Fibroblast of mammary gland (primary cell): ENCODE measurements at regions not wholly inside any gene's neighbourhood (a gene's known extent, or its start where the extent isn't known, plus 50 kb on each side); places are given as distances from the start of the nearest gene placed in this dataset.

Experiments used
- DNase-seq: peaks from one replicate; pipeline ENCODE4 v3.0.0-alpha.2; 2010; ENCODE audit warnings: low read depth
- H3K4me3 ChIP-seq: 2 replicates; pipeline ENCODE4 v1.5.1; 2011; ENCODE audit warnings: low read depth, mild to moderate bottlenecking, low read length, moderate library complexity; ENCODE audit not compliant: control insufficient read depth
- CTCF ChIP-seq: conservative IDR thresholded peaks from 2 replicates; pipeline ENCODE4 v1.5.1; 2011; ENCODE audit warnings: low read depth, low read length, inconsistent platforms; ENCODE audit not compliant: control insufficient read depth, insufficient read depth

DNA sequence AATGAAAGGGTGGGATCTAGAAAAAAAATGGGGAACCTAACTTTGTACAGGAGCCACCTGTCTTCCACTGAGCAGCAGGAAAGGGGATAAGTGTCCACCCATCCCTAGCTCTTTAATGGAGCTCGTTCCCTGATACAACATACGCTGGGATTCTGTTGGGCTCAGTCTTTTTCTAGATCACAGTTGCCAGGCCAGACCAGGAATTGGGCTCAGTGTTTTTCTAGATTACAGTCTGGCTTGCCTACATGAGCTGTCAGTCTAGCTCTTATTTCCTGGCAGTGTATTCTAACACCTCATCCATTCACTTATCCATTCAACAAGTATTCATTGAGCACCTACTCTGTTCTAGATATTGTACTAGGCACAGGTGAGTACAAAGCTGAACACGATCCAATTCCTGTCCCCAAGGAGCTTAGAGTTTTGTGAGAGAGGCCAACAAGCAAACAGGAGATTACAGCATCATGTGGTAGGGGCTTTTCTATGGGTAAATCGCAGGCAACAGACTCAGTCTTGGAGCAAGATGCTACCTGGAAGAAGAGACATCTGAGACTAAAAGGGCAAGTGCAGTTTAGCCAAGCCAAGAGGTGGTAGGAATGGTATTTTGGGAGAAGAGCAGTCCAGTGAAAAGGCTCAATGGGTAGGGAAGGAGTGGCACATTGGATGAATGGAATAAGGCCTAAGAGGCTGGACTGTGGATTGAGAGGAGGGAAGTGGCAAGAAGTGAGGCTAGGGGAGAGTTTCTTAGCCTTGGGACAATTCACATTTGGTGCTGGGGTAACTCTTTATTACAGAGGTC, 138.0 kb upstream of the HS3ST2 start:
- TF ChIP-seq CTCF: no peak

GRCh38 chr16:22677024-22677830, 136.7 kb upstream of the HS3ST2 start:
- TF ChIP-seq CTCF: no peak
- no peak overlapping the region for H3K4me3 ChIP-seq
- DNase-seq: no peak

More for the DNA sequence above, 138.0 kb upstream of the HS3ST2 start:
- no peak overlapping the region for H3K4me3 ChIP-seq
- DNase-seq: no peak

GRCh38 chr16:22678311-22678710, 135.7 kb upstream of the HS3ST2 start:
- no peak overlapping the region for H3K4me3 ChIP-seq
- DNase-seq: no peak
- no peak for TF ChIP-seq CTCF

DNA sequence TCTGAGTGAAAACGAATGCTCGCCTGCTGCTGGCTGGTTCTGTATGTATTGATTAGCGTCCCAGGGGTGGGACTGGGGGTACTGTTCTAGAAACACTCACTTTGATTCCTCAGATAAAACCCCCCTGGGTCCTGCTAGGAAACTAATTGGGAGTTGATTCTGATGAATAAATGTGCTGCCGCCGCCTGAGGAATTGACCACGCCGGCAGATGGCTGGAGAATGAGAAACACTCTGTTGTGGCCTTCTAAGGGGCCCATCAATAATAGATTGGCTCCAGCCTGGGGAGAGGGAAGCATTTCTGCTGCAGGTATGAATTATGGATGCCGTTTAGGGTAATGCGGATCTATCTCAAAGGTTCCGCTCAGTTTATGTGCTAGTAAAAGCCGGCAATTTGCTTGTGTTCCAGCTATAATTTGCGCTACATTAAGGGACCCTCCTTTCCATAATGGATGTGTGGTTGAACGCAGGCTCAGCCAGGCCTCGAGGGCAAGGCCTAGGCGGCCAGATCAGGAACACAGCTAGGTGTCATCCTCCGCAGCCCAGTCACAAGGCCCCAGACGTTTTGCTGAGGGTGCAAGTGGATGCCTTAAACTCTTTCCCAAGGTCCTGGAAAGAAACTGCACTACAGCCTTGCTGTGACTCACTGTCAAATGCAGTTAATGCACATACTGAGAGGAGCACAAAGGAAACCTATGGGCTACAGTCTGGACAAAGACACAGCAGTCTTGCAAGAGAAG, 132.2 kb upstream of the HS3ST2 start:
- no peak for DNase-seq
- H3K4me3 ChIP-seq: no peak overlapping the region
- TF ChIP-seq CTCF: no peak

DNA sequence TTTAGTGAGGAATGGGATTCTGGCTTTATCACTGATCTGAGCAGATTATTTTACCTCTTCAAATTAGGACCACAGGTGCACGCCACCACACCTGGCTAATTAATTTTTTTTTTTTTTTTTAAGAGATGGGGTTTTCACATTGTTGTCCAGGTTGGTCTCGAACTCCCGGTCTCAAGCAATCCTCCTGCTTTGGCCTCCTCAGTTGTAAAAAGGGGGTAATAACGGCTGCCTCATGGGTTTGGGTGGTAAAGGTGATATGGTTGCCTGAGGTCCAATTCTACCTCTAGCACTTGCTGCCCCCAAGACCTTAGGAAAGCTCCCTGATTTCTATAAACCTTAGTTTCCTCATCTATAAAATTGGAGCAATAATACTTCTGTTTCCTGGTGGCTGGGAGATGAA, 130.7 kb upstream of the HS3ST2 start:
- no peak for TF ChIP-seq CTCF
- no peak overlapping the region for H3K4me3 ChIP-seq
- DNase-seq: no peak

- H3K4me3 ChIP-seq: no peak overlapping the region
- no peak for TF ChIP-seq CTCF
- DNase-seq: no peak
These were observed 130.0 kb upstream of the HS3ST2 start for GRCh38 chr16:22683730-22684573.
